ENCODE measurements at regions not wholly inside any gene's neighbourhood (a gene's known extent, or its start where the extent isn't known, plus 50 kb on each side); places are given as distances from the start of the nearest gene placed in this dataset.

- Mint-ChIP-seq H3K9me3 (peaks cover 4% of the 10 kb centered on the region), H3K4me3 (no peak overlapping the region), H3K27ac (no peak overlapping the region), H3K27me3 (ENCODE audit: low read depth) (no peaks in the 10 kb centered on the region), H3K4me1 (ENCODE audit: low read depth) (no peaks in the 10 kb centered on the region), H3K36me3 (ENCODE audit: low read depth) (peaks cover 21% of the 10 kb centered on the region)
- no peak for DNase-seq
- intact Hi-C loops (cut with micrococcal nuclease): no loop called here
- CTCF ChIA-PET: interaction anchor here (0.6 kb wide), 1 partner anchor 227 kb away, joined by 3 read pairs; no protein-coding TSS in a partner anchor
These were observed 135.6 kb downstream of the RFLNA start for GRCh38 chr12:124430491-124430890.

- Mint-ChIP-seq H3K27me3 (ENCODE audit: low read depth) (no peaks in the 10 kb centered on the region), H3K4me1 (ENCODE audit: low read depth) (no peaks in the 10 kb centered on the region), H3K4me3 (no peak overlapping the region), H3K36me3 (ENCODE audit: low read depth) (peaks cover 23% of the 10 kb centered on the region), H3K27ac (no peak overlapping the region), H3K9me3 (peaks cover 4% of the 10 kb centered on the region)
- no peak for DNase-seq
- intact Hi-C loops (cut with micrococcal nuclease): no loop called here
- CTCF ChIA-PET: no interaction called here
These were observed 134.6 kb downstream of the RFLNA start for GRCh38 chr12:124429535-124429934.

DNA sequence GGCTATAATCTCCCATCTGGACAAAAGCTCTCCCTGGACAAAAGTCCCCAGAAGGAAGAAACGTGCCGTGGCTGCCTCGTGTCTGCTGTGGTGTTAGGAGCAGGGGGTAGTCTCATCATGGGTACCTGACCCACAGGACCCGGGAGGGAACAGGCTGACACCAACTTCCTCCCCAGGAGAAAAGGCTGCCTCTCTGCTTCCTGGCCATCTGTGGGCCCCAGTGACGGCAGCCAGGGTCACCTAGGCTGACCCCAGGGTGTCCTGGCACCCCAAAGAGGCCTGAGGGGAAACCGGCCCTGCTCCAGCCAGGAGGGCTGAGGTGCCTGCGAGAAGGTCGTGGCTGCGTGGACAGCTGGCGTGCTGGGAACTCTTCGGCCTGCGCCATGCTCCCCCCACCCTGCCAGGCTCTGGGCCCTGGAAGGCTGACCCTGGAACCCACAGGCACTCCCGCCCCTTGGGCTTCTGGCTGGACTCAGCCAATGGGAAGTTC, 133.9 kb downstream of the RFLNA start:
- CTCF ChIA-PET: no interaction called here
- H3K4me3 Mint-ChIP-seq: no peak overlapping the region
- no peak overlapping the region for H3K27ac Mint-ChIP-seq
- intact Hi-C loops (cut with micrococcal nuclease): no loop called here
- peaks cover 4% of the 10 kb centered on the region for H3K9me3 Mint-ChIP-seq
- no peak for DNase-seq
- no peaks in the 10 kb centered on the region for H3K27me3 Mint-ChIP-seq (ENCODE audit: low read depth)
- no peaks in the 10 kb centered on the region for H3K4me1 Mint-ChIP-seq (ENCODE audit: low read depth)
- peaks cover 24% of the 10 kb centered on the region for H3K36me3 Mint-ChIP-seq (ENCODE audit: low read depth)

DNA sequence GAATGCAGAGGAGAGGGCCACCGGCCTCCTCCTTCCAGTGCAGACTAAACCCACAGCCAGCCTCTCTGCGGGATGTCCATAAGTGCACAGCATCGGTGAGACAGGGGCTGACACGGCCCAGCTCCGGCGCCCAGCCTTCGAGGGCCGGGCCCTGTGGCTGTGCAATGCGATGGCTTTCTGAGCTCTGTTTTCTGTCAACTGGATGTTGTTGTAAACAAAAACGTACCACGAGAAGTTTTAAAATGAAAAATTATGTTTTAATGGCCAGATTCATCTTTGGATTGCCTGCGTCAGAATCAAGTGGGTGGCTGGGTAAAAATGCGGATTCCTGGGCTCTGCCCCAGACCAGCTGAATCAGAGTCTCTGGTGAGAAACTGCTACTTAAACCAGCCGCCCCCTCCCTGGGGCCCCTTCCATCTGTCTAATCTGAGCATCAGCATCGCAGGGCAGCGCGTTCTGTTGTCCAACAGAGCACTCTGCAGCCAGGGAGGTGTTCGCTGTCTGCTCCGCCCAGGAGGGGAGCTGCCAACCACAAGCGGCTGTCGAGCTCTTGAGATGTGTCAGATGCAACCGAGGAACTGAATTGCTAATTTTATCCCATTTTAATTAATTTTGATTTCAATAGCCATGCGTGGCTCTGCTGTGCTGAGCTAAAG, 133.4 kb downstream of the RFLNA start:
- DNase-seq: no peak
- CTCF ChIA-PET: no interaction called here
- no peak overlapping the region for H3K4me3 Mint-ChIP-seq
- H3K9me3 Mint-ChIP-seq: peaks cover 4% of the 10 kb centered on the region
- H3K27me3 Mint-ChIP-seq (ENCODE audit: low read depth): no peaks in the 10 kb centered on the region
- H3K4me1 Mint-ChIP-seq (ENCODE audit: low read depth): no peaks in the 10 kb centered on the region
- peaks cover 26% of the 10 kb centered on the region for H3K36me3 Mint-ChIP-seq (ENCODE audit: low read depth)
- intact Hi-C loops (cut with micrococcal nuclease): no loop called here
- H3K27ac Mint-ChIP-seq: no peak overlapping the region

- Mint-ChIP-seq H3K9me3 (peaks cover 4% of the 10 kb centered on the region), H3K27ac (no peak overlapping the region), H3K27me3 (ENCODE audit: low read depth) (no peaks in the 10 kb centered on the region), H3K4me3 (no peak overlapping the region), H3K4me1 (ENCODE audit: low read depth) (no peaks in the 10 kb centered on the region), H3K36me3 (ENCODE audit: low read depth) (peaks cover 25% of the 10 kb centered on the region)
- intact Hi-C loops (cut with micrococcal nuclease): no loop called here
- no peak for DNase-seq
- CTCF ChIA-PET: no interaction called here
These were observed 132.0 kb downstream of the RFLNA start for GRCh38 chr12:124426594-124427555.

- H3K4me3 Mint-ChIP-seq: no peak overlapping the region
- intact Hi-C loops (cut with micrococcal nuclease): no loop called here
- CTCF ChIA-PET: no interaction called here
- H3K9me3 Mint-ChIP-seq: no peaks in the 10 kb centered on the region
- DNase-seq: no peak
- peaks cover 18% of the 10 kb centered on the region for H3K36me3 Mint-ChIP-seq (ENCODE audit: low read depth)
- H3K27me3 Mint-ChIP-seq (ENCODE audit: low read depth): no peaks in the 10 kb centered on the region
- no peaks in the 10 kb centered on the region for H3K4me1 Mint-ChIP-seq (ENCODE audit: low read depth)
- no peak overlapping the region for H3K27ac Mint-ChIP-seq
These were observed 130.8 kb downstream of the RFLNA start for GRCh38 chr12:124425667-124426066.

DNA sequence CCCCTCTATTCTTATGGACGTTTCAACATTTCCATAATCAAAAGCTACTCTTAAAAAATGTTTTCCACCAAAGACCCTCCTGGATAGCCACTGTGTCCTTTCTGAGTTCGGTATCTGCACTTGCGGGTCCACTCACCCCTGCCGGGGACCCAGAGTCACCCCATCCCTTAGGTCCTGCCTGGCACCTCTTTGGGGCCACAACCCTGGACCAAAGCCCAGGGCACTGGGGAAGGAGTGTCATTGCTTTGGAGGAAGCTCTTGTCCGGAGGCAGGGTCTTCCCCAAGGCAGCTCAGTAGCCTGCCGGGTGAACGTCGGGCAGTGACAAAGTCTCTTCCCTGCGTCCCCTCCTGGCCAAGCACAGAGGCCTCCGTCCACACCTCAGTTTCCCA, 129.6 kb downstream of the RFLNA start:
- Mint-ChIP-seq H3K4me3 (no peak overlapping the region), H3K36me3 (ENCODE audit: low read depth) (peaks cover 25% of the 10 kb centered on the region), H3K9me3 (no peaks in the 10 kb centered on the region), H3K27ac (no peak overlapping the region), H3K4me1 (ENCODE audit: low read depth) (no peaks in the 10 kb centered on the region), H3K27me3 (ENCODE audit: low read depth) (no peaks in the 10 kb centered on the region)
- CTCF ChIA-PET: no interaction called here
- no peak for DNase-seq
- intact Hi-C loops (cut with micrococcal nuclease): no loop called here

GRCh38 chr12:124423761-124424515, 129.0 kb downstream of the RFLNA start:
- Mint-ChIP-seq H3K27me3 (ENCODE audit: low read depth) (no peaks in the 10 kb centered on the region), H3K4me1 (ENCODE audit: low read depth) (no peaks in the 10 kb centered on the region), H3K4me3 (no peak overlapping the region), H3K9me3 (no peaks in the 10 kb centered on the region), H3K36me3 (ENCODE audit: low read depth) (peaks cover 25% of the 10 kb centered on the region), H3K27ac (no peak overlapping the region)
- intact Hi-C loops (cut with micrococcal nuclease): no loop called here
- DNase-seq: no peak
- CTCF ChIA-PET: no interaction called here

DNA sequence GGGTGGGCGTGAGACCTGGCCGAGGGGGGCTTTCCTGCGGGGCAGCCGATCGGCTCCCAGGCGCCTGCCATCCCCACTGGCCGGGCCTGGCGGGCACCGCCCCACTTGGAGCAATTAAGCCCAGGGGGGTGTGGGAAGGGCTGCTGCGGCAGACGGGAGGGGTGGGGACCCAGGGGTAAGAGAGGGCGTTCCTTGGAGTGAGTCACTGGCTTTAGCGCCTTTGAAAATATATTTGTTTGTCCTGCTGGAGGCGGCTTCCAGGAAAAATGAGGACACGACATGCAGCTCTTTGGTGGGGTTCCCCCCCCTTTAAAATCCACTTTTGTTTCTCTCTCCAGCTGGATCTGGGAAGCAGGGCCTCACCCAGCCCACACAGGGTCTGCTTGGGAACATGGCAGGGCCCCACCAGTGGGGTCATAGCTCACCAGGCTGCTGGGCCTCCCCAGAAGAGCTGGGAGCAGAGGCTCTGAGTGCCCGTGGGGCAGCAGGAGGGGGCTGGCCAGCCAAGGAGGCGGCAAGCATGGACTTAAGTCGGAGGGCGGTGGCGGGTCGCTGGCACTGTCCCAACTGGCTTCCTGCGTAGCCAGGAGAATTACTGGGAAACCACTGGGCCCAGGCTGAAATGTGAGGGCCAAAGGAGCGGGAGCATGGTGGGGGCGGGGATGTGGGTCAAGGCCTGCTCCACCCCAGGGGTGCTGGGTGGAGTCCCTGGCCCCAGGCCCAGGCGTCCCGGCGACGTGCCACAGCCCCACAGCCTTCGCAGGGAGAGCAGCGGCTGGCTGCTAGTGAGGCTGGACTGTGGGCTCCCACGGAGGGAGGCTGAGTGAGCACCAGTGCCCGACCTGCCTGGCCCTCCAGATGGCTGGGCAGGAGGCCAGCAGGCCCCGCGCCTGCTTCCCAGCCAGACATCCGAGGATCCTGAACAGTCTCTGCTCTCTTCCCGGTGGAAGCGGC, 128.0 kb downstream of the RFLNA start:
- Mint-ChIP-seq H3K9me3 (no peaks in the 10 kb centered on the region), H3K27ac (no peak overlapping the region), H3K4me1 (ENCODE audit: low read depth) (no peaks in the 10 kb centered on the region), H3K27me3 (ENCODE audit: low read depth) (no peaks in the 10 kb centered on the region), H3K4me3 (no peak overlapping the region), H3K36me3 (ENCODE audit: low read depth) (peaks cover 21% of the 10 kb centered on the region)
- DNase-seq: no peak
- CTCF ChIA-PET: no interaction called here
- intact Hi-C loops (cut with micrococcal nuclease): no loop called here

GRCh38 chr12:124422142-124422569, 127.3 kb downstream of the RFLNA start:
- H3K9me3 Mint-ChIP-seq: no peaks in the 10 kb centered on the region
- no peaks in the 10 kb centered on the region for H3K27me3 Mint-ChIP-seq (ENCODE audit: low read depth)
- H3K4me3 Mint-ChIP-seq: no peak overlapping the region
- CTCF ChIA-PET: no interaction called here
- no peaks in the 10 kb centered on the region for H3K4me1 Mint-ChIP-seq (ENCODE audit: low read depth)
- no peak for DNase-seq
- intact Hi-C loops (cut with micrococcal nuclease): no loop called here
- H3K36me3 Mint-ChIP-seq (ENCODE audit: low read depth): peaks cover 25% of the 10 kb centered on the region
- no peak overlapping the region for H3K27ac Mint-ChIP-seq

DNA sequence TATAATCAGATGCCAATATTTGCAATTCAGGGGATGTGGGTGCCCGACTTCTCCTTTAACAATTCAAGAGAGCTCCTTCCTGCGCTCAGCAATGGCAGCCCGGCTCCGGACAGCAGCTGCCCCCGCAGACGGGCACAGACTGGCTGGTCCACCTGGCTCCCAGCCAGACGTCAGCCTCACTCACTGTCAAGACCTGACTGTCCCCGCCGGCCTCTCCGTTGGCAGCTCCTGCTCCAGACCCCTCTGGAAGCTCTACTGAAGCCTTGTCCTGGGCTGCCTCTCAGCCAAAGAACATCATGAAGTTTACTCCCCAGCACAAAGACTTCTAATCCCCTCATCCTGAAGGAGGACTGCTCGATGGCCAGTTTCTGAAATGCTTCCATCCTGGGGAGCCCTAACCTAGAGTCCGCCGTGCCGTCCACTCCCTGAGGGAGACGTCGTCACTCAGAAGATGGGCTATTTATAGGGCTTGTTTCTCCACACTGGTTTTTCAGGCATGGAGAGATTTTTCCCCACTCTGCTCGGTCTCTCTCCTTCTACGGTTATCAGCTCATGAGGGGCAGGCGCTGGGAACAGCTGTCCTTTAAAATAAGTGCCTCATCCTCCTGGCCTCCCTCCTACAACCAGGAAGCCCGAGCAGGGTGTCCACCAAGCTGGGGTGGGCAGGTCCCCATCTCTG, 126.2 kb downstream of the RFLNA start:
- DNase-seq: no peak
- Mint-ChIP-seq H3K4me1 (ENCODE audit: low read depth) (no peaks in the 10 kb centered on the region), H3K36me3 (ENCODE audit: low read depth) (peaks cover 22% of the 10 kb centered on the region), H3K4me3 (no peak overlapping the region), H3K27me3 (ENCODE audit: low read depth) (no peaks in the 10 kb centered on the region), H3K27ac (no peak overlapping the region), H3K9me3 (no peaks in the 10 kb centered on the region)
- CTCF ChIA-PET: no interaction called here
- intact Hi-C loops (cut with micrococcal nuclease): no loop called here
